H54 (cell line): ENCODE measurements at regions not wholly inside any gene's neighbourhood (a gene's known extent, or its start where the extent isn't known, plus 50 kb on each side); places are given as distances from the start of the nearest gene placed in this dataset.
A peak's percentile ranks its signal among the peaks of the same experiment; 100 is the strongest.
"Not testable (repeated sequence)": the region's sequence is repeated elsewhere in the genome, so short reads cannot be mapped to it uniquely, and the experiment has no call there.

Experiments used
- DNase-seq: peaks from one replicate; pipeline ENCODE4 v3.0.0; 2011; ENCODE audit warnings: low spot score, mixed read lengths; ENCODE audit not compliant: insufficient read length
- FAIRE-seq: peaks from 3 replicates; lab custom pipeline; 2011; peaks lifted over from hg19 to GRCh38; lab: Jason Lieb, UNC
- POLR2A ChIP-seq: IDR thresholded peaks from 2 replicates; pipeline ENCODE4 v1.6.1; 2011; ENCODE audit warnings: low read depth, mild to moderate bottlenecking, low read length

DNA sequence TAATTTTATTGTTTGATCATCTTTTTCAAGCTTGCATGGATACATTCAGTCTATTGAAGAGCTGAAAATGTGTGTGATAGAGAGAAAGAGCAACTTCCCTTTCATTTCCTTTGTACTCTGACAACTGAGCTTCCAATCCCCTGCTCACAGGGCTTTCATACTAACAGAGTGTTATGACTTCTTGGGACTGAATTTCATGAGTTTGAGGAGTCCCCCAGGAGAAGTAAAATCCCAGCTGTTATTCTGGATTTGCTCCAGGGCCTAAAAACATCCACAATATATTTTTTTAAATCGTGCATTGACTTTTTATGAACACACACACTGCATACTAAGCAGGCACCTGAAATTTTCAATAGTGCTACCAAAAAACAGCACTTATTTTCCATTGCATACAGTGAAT lies 195.8 kb upstream of the CAND1 start:
- DNase-seq, result no peak
- FAIRE-seq, result no peak
- TF ChIP-seq POLR2A, result no peak

DNA sequence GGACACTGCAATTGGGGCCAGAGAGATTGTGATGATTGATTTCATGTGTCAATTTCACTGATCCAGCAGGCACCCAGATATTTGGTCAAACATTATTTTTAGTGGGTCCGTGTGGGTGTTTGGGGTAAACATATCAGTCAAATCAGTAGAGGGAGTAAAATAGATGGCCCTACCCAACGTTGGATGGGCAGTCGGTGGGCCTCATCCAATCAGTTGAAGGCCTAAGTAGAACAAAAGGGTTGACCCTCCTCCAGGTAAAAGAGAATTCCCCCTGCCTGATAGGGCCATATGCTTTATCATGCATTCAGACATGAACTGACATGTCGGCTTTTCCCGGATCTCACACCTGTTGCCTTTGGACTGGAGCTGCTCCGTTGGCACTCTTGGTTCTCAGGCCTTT lies 195.1 kb upstream of the CAND1 start:
- DNase-seq (no peak), FAIRE-seq (no peak)
- TF ChIP-seq POLR2A, result no peak

DNA sequence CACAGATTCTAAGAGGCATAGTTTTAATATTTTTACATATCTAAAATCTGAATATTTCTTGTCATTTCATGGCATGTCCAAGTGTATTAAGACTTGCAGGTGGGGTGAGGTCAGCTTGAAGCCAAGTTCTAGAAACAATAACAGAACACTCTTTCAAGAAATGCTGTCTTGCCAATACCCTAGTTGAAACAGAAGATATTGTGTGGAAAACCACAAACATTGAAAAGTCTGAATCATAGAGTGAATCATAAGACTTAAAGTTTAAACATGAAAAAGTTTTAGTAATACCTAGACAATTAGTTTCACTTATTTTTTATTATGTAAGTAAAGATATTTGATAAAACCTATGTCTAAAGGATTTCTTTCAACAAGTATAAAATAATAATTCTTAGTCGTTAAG lies 191.5 kb upstream of the CAND1 start:
- TF ChIP-seq POLR2A, result no peak
- FAIRE-seq (no peak), DNase-seq (peak; percentile 12)

DNA sequence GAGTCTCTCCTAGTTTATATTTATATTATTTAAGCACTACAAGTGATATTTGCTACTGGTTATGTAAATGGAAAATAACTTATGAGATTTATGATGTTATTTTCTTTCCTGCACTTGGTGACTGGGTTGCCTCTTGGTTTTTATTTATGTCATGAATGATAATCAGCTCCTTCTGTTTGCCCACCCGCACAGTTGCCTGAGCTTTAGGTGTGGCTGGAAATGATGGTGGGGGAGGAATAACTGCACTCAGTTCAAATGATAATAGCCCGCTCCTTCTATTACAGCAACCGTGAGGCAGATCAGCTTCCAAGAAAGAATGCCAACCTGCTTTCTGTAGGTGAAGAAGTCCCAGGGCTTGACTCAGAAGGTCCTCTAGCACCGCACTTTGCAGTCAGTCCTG lies 190.2 kb upstream of the CAND1 start:
- no peak for TF ChIP-seq POLR2A
- FAIRE-seq (no peak), DNase-seq (no peak)

DNA sequence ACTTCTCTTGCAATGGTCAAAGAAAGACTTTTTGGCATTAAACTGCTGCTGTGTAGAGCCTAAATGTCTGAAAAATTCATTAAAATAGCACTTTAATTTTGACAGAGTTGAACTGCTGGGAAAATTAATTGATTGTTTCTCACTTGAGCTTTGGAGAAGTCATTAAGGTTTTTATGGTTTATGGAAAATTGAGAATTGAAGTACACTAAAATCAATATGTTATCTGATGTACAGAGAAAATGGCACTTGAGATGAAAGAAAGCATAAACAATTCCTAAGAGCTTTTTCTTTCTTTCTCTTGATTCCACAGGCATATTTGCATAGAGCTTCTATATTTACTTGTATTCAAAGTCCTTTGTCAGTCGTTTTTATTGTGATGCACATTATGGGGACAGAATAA lies 188.5 kb upstream of the CAND1 start:
- FAIRE-seq, result no peak
- TF ChIP-seq POLR2A, result no peak
- no peak for DNase-seq

DNA sequence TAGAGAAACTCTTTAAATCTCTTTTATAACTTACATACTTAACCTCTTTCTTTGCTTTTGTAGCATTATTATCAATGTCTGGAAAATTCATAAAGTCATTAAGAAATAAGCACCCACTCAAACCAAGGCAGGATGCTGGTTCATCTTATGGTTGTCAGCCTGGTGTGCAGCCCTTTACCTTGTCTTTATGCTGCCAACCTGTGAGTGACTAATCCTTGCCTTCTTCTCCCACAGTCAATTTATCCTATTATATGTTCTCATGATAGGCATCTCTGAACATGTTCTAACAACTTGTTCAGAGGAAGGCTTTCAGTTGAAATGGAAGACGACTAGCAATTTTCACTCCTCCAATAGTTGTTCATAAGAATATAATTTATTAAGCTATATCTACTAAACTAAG lies 186.9 kb upstream of the CAND1 start:
- DNase-seq (no peak), FAIRE-seq (no peak)
- no peak for TF ChIP-seq POLR2A

DNA sequence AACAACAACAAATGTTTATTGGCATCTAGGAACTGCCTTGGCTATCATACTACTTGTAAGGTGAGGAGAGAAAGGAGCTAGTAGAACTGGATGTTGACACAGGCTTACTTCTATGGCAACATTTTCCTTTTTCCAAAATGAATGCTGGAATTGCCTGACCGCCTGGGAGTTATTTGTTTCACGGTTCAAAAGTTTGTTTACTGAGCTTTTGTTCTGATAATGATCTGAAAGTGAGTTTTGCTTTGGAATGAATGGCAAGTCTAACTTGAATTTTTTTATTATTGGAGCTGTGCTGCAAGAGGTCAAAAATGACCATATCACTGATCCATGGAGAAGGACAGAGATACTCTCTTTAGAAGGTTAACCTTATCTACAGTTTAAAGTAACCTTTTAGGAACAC lies 183.5 kb upstream of the CAND1 start:
- TF ChIP-seq POLR2A, result no peak
- no peak for DNase-seq
- no peak for FAIRE-seq

DNA sequence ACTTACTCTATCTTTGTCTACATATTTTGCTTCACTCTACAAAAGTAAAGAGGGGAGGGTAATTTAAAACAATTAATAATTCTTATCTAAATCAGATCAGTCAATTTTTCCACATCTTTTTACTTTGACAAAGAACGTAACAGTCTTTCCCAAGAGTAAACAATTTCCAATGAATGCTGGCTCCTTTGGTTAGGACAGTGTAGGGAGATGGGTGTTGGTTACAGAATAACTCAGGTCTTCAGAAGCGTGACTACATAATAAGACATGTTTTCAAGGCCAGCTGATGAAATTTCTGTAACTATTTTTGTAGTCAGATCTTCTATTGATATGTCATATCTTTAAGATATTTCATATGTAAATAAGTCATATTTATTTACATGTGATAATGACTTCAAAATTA lies 183.0 kb upstream of the CAND1 start:
- FAIRE-seq (no peak), DNase-seq (no peak)
- no peak for TF ChIP-seq POLR2A

DNA sequence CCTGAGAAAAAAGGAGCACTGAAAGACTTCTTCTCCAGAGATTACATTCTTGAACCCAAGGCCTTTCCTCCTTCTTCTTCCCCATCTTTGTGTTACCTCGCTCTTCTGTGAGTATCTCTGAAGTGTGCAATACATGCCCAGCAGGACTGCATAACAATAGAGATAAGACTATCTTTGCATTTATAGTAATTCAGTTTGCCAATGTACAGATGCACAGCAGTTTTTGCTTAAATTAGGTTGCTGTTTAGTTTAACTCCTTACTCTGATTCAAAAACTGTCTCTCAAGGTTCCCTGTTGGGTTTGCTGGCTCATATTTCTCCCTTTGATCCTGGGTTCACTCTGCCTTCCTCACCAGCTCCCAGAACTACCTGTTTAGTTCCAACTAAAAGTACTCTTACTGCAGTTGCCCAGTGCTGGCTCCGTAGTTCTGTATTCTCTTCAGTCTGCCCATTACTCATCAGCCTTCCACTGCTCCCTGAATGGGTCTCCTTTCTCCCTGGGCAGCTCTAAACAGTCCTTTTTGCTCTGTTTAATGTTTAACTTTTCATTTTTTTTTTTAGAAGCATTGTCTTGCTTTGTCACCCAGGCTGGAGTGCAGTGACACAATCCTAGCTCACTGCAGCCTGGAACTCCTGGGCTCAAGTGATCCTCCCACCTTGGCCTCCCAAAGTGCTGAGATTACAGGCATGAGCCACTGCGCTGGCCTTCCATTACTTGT lies 180.6 kb upstream of the CAND1 start:
- FAIRE-seq, result no peak
- DNase-seq, result no peak
- TF ChIP-seq POLR2A, result no peak

DNA sequence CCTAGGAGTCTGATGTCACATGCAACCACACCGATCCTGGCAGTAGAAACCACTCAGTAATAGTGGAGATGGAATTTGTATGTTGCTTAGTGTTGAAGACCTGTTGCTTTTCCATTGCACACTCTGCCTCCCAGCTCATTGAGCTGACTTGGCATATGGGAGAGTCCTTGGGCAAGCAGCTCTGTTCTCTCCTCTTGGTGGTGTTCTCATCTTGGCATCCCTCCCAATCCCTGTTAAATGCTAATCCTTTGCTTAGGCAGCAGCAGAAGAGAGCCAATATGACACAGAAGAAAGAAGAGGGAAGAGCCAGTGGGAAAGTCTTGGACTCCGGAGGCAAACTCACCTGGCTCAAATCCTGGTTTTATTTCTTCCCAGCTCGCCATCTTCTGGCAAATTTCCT lies 178.0 kb upstream of the CAND1 start:
- no peak for FAIRE-seq
- TF ChIP-seq POLR2A, result no peak
- DNase-seq, result no peak

DNA sequence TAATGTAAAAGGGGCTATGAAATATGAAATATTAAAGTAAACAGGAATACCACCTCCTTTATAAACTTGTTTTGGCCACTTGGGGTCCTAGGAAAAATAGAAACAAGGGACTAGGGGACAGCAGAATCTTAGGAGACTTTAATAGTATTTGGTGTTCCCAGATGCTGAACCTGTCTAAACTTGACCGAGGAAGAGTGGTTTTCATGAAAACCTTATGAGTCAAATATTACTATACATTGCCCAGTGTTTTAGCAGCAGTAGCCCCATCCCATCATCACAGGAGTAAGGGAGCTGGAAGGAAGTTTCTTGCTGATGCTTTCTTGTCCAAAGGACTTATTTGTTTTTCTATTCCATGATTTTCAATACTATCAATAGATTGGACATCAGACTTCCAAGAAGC lies 177.5 kb upstream of the CAND1 start:
- FAIRE-seq, result no peak
- no peak for TF ChIP-seq POLR2A
- no peak for DNase-seq

DNA sequence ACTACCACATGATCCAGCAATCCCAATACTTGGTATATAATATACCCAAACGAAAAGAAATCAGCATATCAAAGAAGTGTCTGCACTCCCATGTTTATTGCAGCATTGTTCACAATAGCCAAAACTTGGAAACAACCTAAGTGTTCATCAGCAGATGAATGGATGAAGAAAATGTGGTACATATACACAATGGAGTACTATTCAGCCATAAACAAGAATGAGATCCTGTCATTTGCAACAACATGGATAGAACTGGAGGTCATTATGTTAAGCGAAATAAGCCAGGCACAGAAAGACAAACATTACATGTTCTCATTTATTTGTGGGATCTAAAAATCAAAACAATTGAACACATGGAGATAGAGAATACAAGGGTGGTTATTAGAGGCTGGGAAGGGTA lies 176.2 kb upstream of the CAND1 start:
- FAIRE-seq, DNase-seq: not testable (repeated sequence)

DNA sequence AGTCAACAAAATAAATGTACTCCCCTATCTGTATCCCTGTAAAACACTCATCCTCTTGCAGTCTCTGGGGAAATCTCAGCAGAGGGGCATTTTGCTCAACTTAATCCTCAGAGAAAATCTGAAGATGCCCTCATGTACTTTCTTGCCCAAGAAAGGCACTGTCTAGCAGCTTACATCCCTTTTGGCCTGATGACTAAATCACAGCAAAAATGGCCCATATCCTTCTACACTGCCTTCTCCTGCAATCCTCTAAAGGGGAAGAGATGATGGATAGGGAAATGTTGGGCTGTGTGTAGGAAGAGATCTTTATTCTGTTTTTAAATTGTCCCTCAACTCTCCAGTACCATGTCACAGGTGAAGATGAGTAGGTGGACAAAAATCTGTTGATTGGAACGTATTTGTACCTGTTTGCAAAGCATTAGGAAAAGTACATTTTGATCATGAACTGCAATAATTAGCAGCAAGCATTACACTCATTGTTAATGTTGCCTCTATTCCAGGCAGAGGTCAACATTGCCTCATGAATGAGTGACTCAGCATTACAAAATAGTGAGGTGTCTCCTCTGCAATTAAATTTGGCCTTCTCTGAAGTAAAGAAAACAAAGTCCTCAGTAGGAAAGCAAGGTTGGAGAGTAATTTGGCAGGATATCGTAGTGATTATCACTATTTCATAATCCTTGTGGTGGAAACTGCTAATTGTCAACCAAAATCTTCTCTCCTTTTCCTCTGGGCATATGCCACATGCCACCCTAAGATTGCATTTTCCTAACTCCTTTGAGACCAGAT lies 172.4 kb upstream of the CAND1 start:
- no peak for FAIRE-seq
- no peak for TF ChIP-seq POLR2A
- DNase-seq, result no peak

DNA sequence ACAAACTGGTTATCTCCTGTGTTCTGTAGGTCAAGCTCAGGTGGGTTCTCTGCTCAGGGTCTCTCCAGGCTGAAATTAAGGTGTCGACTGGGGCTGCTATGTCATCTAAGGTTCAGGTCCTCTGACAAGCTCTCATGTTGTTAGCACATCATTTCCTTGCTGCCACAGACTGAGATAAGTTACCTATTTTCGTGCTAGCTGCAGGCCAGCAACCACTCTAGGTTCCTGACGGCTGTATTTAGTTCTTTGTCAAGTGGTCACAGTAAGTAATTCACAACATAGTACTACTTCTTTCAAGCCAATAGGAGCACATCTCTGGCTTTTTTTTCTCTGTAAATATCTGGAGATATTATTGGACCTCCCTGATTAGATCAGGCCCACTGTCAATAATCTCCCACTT lies 169.3 kb upstream of the CAND1 start:
- DNase-seq (no peak), FAIRE-seq (no peak)
- TF ChIP-seq POLR2A, result no peak

DNA sequence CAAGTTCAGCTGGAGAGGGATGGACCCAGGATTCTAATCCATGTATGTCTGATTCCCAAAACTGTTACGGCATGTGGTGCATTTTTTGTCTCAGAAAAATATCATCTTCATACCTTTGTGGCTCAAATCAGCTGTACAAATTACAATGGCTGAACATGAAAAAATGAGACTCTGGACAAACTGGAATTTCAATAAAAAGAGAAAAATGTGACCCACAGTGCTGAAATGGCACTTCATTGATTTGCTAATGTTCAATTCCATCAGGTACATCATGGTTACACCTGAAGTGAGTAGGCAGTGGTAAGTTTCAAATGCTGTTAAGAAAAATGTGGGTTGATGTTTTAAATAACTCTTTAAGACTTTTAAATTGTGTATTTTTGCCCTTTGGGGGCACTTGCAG lies 165.6 kb upstream of the CAND1 start:
- no peak for TF ChIP-seq POLR2A
- DNase-seq, result no peak
- FAIRE-seq, result no peak
